ENCODE measurements at regions not wholly inside any gene's neighbourhood (a gene's known extent, or its start where the extent isn't known, plus 50 kb on each side); places are given as distances from the start of the nearest gene placed in this dataset.

DNA sequence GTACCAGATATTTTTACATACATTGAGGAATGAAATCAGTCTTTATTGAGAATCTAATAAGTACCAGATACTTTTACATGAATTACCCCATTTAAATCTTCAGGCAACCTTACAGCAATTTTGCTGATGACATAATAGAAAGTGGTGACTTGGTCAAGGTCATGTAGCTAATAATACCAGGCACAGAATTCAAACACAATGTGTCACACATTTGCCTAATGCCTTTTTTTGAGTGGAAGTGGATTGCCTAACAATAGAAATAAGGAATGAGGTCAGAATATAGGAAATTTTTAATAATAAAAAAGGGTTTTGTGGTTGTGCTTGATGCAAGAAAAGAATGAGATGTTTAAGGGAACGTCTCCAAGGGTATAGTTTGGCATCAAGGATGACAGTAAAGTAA lies 466.6 kb upstream of the IGFBP3 start:
- DNase-seq (ENCODE audit: low spot score): no peak
- TF ChIP-seq, protein P1, sequence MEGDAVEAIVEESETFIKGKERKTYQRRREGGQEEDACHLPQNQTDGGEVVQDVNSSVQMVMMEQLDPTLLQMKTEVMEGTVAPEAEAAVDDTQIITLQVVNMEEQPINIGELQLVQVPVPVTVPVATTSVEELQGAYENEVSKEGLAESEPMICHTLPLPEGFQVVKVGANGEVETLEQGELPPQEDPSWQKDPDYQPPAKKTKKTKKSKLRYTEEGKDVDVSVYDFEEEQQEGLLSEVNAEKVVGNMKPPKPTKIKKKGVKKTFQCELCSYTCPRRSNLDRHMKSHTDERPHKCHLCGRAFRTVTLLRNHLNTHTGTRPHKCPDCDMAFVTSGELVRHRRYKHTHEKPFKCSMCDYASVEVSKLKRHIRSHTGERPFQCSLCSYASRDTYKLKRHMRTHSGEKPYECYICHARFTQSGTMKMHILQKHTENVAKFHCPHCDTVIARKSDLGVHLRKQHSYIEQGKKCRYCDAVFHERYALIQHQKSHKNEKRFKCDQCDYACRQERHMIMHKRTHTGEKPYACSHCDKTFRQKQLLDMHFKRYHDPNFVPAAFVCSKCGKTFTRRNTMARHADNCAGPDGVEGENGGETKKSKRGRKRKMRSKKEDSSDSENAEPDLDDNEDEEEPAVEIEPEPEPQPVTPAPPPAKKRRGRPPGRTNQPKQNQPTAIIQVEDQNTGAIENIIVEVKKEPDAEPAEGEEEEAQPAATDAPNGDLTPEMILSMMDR (IDR thresholded peaks at IDR 0.05; ENCODE audit: extremely low read depth, missing control alignments): no peak

DNA sequence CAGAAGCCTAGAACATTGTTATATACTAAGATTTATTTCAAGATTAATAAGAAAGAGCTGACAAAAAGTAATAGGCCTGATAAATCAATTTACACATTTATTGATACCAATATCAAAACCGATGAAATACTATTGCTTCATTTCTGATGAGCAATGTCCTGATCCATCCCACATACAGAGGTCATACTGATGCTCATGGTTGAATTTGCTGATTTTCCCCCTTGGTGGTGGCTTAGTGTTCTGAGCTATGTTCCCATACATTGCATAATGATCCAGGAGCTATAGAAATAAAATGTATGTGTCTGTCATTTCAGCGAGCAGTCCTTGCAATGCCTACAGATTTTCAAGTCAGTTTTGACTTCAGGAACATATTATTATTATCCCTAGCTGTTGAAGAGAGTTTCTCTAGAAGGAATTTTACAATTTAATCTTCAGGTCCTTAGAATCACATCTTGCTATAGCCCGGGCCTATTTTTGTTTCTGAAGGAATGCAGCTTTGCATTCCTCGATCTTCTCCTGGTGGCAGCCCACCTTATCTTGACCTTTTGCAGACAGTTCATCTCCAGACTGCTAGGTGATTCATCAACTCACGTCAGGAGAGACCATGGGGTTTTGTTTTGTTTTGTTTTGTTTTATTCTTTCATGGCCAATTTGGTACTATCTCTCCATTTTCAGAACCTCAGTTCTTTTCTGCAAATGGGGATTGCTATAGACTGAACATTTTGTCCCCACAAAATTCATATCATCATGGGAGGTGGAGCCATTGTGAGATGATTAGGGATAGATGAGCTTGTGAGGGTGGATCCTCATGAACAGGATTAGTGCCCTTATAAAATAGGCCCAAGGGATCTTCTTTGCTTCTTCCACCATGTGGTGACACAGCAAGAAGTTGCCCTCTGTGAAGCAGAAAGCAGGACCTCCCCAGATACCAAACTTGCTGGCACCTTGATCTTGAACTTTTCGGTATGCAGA lies 465.6 kb upstream of the IGFBP3 start:
- no peak for DNase-seq (ENCODE audit: low spot score)

DNA sequence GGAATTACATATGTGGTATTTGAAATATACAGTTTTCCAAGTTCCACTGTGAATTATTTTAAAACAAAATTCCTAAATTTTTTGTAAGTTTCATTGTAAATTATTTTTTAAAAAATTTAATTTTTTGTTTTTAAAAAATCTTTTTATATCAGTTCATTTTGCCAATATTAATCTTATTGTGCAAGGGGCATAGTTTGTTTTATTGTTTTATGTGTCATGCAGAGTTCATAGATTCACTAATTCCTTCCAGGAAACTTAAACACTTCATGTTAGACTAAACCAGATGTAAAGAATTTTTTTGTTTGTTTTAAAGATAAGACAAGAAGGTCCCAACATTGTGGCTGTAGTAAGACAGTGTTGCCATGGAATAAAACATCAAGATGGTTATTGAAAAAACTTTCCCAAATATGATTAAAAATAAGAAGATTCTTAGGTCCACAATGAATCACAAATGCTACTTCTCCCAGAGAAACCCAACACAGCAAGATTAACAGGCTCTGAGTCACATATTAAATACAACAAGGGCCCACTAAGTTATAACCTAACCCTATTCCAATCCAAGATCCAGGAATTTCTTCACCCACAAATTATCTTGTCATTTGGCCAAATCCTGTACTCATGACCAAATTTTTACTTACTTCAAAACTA lies 464.7 kb upstream of the IGFBP3 start:
- TF ChIP-seq, protein P1 (IDR thresholded peaks at IDR 0.05; ENCODE audit: extremely low read depth, missing control alignments): no peak
- no peak for DNase-seq (ENCODE audit: low spot score)

More for the DNA sequence above, 465.6 kb upstream of the IGFBP3 start:
- TF ChIP-seq, protein P1 (IDR thresholded peaks at IDR 0.05; ENCODE audit: extremely low read depth, missing control alignments): no peak

DNA sequence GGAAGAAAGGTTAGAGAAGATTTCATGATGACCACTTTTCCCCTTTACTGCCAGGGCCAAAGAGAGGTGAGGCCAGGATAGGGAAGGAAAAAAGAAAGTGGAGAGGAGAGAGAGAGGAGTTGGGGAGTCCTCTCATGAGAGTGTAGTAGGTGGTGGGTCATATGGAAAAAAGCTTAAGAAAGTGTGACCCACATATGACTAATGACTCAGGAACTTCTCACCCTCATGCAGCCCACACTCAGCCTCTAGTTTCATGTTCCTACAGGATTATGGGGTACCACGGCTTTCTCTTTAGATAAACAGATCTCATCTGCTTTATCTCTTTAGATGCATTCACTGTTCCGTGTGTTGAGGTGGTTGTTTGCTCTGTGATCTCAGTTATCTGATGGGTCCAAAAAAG lies 462.5 kb upstream of the IGFBP3 start:
- TF ChIP-seq, protein P1 (IDR thresholded peaks at IDR 0.05; ENCODE audit: extremely low read depth, missing control alignments): no peak
- no peak for DNase-seq (ENCODE audit: low spot score)

DNA sequence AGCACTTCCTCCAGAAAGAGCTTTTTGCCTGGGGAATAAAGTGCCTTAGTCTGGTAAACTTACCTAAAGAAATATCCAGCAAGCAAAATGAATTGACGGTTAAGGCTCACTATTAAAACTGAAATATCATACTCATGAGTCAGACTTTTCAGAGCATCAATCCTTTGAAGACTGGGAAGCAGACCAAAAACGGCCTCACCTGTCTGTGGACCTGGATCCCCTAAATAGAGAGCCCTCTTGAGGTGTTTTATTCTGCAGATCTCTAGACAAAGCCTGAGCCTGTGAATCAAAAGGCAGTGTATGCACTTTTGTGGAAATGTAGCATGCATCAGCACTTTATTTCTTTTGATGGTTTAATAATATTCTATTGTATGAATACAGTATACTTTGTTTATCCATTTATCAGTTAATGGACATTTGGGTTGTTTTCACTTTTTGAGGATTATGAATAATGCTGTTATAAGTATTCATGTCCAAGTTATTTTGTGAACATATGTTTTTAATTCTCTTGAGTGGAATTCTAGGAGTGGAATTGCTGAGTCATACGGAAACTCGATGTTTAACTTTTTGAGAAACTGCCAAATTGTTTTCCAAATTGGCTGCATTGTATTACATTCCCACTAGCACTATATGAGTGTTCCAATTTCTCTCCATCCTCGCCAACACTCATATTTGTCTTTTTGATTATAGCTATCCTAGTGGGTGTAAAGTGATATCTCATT lies 449.0 kb upstream of the IGFBP3 start:
- TF ChIP-seq, protein P1 (IDR thresholded peaks at IDR 0.05; ENCODE audit: extremely low read depth, missing control alignments): no peak
- no peak for DNase-seq (ENCODE audit: low spot score)

DNA sequence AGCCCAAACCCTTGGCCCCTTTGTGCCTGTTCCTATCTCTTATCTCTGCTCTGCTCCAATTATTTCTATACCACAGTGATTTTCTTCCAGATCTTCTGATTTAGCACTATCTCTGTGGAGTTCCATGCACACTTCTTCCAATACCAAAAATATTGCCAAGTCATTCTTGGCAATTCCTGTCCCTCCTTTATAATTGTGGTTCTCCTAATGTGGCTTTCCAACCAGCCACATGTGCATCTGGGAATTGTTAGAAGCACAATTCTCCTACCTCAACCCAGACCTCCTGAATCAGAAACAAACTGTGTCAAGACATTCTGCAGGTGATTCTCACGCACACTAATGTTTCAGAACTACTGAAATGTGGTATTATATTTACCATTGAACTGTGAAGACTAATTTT lies 447.8 kb upstream of the IGFBP3 start:
- TF ChIP-seq, protein P1 (IDR thresholded peaks at IDR 0.05; ENCODE audit: extremely low read depth, missing control alignments): no peak
- no peak for DNase-seq (ENCODE audit: low spot score)
